Activated T-cell treated with anti-CD3 and anti-CD28 coated beads, Interleukin-2, amount 50 U/mL, for 48 hours (primary cell): ENCODE measurements at regions not wholly inside any gene's neighbourhood (a gene's known extent, or its start where the extent isn't known, plus 50 kb on each side); places are given as distances from the start of the nearest gene placed in this dataset.

Source experiments
- DNase-seq, 2 experiments: peaks; one replicate each; pipeline ENCODE4 v3.0.0-alpha.2; 2020

DNA sequence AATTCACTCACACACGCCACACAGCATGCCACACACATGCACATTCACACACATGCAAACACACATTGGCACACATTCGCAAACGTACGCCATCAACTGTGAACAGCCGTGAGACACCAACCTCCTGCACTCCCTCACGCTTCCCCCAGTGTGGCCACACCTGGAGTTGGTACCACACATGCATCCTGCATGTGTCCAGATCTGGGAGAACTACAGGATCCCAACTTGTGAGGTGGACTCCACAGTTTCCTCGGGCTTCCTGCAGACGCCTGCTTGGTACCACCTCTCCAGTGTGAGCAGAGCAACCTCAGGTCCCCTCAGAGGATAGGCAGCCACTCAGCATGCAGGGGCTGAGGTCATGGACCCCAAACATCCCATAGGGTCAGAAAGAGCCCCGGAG, 239.0 kb downstream of the EIPR1 start:
- DNase-seq, result no peak

DNA sequence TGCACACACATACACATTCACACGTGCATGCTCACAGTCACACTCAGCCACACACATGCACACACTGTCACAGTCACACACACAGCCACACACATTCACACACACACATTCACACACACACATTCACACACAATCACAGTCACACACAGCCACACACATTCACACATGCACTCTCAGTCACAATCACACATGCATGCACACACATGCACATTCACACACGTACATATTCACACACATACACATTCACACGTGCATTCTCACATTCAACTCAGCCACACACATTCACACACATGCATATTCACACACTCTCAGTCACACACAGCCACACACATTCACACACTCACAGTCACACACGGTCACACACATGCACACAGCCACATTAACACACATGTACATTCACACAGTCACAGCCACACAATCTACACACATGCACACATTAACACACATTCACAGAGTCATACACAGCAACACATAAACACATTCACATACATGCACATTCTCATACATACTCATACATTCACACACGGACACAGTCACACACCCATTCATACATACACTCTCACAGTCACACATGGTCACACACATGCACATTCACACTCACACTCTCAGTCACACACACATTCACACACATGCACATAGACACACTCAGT, 239.8 kb downstream of the EIPR1 start:
- DNase-seq, result no peak

DNA sequence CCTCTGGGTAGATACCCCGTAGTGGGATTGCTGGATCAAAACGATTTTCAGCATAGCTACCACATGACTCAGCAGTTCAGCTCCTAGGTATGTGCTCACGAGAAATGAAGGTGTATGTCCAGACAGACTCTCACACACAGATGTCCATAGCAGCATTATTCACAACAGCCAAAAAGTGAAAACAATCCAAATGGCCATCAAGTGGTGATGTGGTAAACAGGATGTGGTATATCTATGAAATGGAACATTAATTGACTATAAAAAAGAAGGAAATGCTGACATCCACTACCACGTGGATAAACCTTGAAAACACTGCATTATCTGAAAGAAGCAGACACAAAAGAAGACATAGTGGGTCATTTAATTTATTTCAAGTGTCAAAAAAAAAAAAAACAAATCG, 241.9 kb downstream of the EIPR1 start:
- no peak for DNase-seq

DNA sequence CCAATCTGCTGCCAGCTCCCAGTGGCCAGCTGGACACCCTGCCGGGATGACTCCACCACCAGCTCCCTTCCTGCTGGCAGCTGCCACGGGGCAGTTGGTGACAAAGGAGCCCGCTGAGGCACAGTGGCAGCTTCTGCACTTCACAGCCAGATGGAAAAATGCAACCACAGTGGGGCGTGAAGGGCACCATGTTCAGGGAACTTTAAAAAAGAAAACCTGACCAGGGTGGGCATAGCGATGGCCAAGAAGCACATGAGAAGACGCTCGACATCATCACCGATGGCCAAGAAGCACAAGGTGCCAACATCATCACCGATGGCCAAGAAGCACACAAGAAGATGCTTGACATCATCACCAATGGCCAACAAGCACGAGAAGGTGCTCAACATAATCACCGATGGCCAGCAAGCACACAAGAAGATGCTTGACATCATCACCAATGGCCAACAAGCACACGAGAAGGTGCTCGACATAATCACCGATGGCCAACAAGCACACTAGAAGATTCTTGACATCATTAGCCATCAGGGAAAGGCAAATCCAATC, 243.5 kb downstream of the EIPR1 start:
- no peak for DNase-seq

DNA sequence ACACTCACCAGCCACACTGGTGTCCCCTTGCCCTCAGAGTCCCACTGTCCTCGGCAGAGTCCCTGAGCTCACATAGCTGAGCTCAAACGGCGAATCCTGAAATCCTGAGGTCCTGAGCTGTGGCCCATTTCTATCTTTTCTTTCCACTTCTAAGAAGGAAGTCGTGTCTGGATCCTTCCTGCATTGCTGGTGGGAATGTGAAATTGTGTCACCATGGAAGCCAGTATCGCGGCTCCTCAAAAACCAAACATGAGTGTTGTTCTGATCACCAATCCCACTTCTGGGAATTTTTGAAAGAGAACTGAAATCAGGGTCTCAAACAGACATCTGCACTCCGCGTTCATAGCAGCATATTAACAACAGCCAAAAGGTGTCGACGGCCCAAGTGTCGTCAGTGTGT, 244.7 kb downstream of the EIPR1 start:
- no peak for DNase-seq

DNA sequence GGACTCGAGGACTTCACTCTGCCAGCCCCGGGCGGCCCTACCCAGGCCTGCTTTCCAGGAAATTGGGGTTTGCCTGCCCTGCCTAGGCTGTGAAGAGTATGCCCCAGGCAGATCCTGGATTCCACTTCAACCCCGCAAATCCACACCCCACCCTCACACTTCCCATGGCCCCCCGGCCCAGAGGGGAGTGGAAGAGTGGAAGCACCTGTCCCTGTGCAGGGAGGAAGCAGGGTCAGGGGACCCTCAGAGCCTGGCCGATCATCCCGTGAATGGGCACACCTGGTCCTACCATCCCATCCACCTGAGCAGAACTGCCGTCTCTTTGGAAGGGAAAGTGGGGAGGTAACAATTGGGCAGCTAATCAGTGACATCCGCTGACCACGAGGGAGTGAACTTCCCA, 245.2 kb downstream of the EIPR1 start:
- DNase-seq, result no peak

DNA sequence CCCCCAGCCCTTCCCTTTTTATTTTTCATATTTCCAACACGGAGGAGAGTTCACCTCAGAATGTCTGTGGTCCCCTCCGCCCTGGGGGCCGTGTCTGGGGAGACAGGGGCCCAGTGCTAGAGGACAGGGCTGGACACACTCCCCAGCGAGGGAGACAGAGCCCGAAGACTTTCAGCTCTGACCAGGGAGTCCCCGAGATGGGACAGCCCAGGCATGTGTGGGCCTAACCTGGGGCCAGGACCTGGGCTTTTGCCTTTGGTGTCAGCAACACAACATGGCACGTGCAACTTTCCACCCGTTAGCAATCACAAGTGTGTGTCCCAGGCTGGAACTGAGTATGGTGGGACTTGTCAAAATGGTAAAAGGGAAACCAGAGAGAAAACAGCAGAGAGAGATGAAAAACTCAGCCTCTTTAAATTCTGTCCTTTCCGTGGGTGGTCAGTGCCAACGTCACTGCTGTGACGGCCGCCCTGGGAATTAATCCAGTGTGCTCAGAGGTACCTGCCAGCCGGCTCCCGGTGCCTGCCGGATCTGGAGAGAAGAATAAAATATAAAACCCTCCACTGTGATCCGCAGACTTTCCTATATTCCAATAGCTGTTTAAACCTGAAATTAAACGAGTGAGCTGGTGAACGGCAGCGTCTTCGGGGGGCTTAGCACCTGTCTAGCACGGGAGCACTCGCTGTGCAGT, 245.8 kb downstream of the EIPR1 start:
- no peak for DNase-seq

DNA sequence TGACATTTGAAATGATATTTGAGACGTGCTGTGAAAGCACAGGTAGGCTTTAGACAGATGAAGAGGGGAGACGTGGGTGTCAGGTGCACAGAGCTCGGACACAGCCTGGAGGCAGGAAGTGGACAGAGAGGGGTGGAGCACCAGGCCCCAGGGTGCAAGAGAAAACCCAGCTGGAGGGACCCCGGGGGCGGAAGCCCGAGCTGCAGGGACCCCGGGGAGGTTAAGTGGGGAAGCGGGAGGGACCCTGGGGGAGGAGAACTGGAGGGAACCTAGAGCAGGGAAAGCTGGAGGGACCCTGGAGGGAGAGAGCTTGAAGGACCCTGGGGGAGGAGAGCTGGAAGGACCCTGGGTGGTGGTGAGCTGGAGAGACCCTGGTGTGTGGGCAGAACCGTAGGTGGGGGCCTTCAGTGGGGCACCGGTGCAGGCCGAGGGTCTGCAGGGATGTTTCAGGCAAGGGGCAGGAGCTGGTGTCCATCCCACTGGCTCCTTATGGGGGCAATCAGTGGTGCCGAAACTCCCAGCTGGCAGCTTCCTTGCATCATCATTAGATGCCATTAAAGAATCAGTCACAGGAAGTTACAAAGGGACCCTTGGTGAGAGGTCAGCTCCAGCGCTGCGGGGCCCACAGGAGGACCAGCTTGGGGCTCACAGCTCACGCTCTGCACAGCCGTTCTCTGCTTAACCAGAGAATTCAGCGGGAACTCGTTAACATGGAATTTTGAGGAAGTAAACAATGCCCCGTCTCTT, 246.6 kb downstream of the EIPR1 start:
- DNase-seq, result no peak

DNA sequence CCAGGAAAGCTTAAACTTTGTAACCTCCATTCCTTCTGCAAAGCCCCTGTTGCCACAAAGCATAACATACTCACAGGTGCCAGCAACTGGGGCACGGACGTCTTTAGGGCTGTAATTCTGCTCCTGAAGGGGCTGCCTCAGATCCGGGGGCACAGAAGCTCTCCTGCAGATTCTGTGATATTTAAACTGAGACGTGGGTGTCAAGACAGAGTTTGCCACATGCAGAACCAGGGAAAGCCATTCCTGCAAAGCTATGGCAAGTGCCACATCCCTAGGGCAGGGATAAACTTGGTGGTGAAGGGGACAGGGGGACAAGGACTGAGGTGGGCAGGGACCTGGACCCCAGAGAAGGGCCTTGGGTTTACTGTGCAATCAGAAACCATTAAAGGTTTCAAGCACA, 247.2 kb downstream of the EIPR1 start:
- DNase-seq, result no peak

DNA sequence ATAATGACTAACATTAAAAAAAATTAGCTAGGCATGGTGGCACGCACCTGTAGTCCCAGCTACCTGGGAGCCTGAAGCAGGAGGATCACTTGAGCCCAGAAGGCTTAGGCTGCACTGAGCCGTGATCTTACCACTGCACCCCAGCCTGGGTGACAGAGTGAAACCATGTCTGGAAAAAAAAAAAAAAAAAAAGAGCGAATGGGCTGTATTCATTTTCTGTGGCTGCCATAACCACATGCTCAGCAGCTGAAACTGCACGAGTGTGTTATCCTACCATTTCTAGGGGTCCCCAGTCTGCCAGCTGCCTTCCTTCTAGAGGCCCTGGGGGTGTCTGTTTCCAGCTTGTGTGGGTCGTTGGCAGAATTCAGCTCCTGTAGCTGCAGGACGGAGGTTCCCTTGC, 247.8 kb downstream of the EIPR1 start:
- no peak for DNase-seq

DNA sequence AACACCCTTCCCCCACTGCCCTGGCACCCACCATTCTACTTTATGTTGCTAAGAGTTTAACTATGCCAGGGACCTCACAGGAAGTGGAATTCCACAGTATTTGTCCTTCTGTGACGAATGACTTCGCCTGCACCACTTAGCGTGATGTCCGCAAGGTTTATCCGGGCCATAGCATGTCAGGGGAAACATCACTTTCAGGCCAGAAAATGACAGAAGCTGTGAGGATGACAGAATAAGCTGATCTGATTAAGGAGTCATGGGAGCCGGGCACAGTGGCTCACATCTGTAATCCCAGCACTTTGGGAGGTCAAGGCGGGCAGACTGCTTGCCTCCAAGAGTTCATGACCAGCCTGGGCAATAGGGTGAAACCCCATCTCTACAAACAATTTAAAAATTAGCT, 248.8 kb downstream of the EIPR1 start:
- DNase-seq, result no peak

DNA sequence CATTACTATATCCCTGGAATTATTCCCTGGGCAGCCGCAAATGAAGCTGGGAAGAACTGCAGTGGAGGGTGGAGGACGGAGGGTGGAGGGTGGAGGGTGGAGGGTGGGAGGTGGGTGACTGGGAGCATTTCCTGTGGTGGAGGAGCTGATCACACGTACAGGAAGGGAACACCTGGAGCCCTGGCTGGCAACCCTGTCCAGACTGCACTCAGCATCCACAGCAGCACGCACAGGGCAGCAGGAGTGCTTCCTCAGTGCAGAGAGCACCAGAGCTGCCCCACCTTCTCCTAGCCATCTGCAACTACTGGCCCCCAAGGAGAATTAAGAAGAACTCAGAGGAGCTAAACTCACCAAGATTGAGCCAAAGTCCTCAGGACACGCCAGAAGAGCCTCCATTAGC, 249.9 kb downstream of the EIPR1 start:
- DNase-seq, result no peak

DNA sequence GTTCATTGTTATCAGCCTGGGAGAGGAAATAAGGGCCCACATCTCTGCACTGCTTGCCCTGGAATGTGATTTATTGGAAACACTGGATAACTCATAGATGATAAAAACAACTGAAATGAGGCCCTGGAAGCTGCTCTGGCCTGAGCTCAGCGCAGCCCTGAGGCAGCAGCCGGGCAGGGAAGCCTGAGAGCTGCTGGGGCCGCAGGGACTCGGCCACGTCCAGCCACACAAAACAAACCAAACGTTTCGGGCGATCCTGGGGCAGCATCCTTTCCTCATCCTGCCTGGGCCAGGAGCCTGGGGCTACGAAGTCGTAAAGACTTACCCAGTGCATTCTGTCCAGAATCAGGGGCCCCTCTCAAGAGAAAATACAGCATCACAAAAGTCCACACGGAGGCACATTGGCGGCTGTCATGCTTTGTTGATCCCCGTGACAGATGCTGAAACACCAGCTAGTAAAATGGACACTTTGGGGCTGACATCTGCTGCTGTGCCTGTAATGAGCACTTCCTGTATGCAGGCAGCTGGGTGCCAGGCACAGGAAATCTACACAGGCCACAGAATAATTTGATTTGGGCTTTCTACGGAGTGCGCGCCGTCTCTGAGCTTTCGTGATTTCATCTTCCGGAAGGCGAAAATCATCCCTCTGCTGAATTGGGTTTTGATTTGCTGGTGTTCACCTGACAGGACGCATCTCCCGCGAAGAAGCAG, 250.6 kb downstream of the EIPR1 start:
- DNase-seq, result peak in 1 of 2 experiments; percentile 23

DNA sequence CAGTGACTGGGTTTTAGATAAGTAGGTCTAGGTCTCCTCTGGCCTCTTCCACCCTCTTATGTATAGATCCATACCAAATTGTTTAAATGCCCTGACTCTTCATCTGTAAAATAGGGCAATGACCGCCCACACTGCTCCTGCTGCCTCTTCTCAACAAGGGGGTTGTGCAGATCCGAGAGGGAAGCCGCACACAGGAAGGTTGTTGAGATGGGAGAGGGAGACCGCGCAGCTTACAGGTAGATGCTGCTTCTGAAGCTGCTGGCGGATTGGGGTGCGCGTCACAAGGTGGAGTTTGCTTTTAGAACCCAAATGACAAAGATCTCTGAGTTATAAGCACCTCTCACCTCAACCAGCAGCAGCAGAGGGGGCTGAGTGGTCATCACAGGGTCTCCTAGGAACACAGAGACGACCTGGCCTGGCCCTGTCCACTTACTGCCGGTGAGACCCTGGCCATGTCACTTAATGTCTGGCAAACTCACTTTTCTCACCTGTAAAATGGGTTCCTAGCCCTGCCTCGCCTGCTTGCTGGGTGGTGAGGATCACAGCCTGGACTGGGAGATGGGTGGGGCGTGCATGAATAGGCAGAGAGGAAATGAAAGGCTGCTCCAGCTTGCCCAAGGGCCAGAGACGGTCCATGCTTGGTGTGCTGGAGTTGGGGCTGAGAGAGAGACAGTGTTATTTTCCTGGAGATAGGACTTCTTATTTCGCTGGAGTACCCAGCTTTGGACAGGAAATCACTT, 251.3 kb downstream of the EIPR1 start:
- DNase-seq, result no peak

DNA sequence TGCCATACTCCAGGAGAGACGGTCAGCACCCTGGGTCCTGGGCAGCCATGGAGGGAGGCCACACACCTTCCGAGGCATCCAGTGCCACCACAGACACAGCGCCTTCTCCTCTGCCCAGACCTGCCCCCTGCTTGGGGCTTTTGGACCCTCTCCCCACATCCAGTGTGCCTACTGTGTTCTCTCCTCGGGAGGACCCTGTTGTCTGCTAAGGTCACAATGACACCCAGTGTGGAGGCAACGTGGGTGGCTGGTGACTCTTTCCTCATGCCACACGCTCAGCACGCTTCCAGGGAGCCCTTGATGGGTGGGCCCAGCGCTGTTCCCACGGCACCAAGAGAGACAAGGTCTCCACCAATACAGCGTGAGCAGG, 251.9 kb downstream of the EIPR1 start:
- DNase-seq, result no peak

DNA sequence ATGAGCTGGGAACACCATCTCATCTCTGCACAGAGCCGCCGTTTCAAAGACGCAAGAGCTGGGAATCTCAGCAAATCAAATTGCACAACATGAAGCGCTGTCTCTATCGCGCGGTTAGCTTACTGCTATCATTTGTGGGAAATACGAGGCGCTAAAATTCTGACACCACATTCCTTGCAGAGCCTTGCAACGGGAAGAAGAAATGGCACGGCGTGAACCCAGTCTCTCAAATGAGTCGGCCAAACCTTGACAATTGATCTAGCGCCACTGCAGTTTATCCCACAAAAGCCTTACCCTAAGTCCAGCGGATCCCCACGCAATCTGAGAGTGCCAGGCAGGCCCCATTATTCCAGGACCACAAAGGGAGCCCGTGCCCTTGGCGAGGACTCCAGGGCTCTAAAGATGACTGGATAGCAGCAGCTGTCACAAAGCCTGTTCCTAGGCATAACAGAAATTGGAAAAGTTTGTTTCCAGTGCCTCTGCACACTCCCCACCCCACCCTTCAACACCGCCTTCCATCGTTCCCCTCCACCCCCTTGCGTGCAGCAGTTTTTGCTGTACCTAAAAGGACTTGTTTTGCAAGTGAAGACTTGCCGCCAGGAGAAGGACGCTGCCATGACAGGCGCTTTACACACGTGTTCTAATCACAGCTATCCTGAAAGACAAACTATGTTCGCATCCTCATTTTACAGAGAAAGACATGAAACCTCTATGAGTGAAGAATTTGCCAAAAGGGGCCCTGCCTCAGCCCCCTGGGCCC, 252.4 kb downstream of the EIPR1 start:
- no peak for DNase-seq

DNA sequence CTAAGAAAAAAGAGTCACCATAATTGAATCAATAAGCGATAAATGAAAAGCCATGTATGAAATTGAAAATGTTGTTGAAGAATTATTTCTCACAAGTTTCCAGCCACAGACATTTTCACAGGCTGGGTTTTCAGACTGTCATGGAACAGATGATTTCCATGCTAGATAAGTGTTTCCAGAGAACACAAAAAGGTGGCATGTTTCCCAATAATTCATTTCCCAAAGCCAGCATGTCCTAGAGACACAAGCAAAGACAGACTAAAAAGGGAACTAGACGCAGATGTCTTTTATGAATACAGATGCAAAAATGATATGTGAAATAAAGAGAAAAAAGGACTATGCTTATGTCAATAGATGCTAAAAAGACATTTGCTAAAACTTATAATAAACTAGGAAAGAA, 255.1 kb downstream of the EIPR1 start:
- DNase-seq, result no peak

DNA sequence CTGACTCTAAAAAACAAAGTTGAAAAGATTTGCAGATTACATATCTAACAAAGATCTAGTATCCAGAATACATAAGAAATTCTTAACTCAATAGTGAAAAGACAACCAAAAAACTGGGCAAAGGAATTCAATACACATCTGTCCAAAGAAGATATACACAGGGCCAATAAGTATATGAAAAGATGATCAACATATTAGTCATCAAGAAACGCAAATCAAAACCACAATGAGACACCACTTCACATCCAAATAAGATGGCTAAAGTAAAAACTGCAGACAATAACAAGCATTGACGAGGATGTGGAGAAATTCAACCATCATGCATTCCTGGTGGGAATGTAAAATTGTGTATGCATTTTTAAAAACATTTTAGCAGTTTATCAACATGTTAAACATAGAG, 256.0 kb downstream of the EIPR1 start:
- DNase-seq, result no peak

DNA sequence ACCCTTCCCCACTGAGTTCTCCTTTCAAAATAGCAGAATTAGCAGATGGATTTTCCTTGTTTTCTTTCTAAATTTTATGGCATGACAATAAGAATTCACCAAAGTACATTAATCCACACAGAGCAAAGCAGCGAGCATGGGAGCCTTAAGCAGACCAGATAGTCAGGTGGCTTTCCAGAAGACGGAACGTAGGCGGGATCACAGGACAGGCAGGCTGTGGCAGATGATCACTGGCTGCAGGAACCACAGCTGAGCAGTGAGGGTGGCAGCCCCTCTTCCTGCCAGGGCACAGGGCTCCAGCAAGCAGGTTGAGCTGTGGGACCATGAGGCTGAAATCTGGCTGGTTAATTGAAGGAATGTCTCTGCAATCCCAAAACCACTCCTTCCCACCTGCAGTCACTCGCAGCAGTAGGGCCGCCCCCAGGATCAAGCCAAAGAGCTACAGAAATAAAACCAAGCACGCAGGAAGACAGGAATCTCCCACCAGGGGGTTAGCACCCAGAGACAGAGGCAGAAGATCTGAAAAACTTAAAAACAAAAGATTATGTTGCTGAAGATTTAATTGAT, 259.9 kb downstream of the EIPR1 start:
- DNase-seq, result no peak

DNA sequence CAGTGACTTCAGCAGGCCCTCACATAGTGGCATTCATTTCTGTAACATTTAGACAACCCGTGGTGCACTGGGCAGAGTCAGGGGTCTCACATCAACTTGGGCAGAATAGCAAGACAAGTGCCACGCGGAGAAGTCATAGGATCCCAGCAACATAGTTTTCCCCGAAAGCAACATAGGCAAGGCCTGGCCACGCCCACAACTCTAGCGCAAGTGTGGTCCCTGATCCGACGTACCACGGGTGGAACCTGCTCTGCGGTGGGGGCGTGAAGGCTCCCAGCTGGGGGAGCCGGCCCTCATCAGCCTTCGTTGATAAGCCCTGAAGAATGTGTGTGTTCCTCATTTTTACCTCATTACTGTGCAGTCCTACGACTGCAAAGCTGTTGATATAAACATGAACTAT, 261.2 kb downstream of the EIPR1 start:
- DNase-seq, result no peak

DNA sequence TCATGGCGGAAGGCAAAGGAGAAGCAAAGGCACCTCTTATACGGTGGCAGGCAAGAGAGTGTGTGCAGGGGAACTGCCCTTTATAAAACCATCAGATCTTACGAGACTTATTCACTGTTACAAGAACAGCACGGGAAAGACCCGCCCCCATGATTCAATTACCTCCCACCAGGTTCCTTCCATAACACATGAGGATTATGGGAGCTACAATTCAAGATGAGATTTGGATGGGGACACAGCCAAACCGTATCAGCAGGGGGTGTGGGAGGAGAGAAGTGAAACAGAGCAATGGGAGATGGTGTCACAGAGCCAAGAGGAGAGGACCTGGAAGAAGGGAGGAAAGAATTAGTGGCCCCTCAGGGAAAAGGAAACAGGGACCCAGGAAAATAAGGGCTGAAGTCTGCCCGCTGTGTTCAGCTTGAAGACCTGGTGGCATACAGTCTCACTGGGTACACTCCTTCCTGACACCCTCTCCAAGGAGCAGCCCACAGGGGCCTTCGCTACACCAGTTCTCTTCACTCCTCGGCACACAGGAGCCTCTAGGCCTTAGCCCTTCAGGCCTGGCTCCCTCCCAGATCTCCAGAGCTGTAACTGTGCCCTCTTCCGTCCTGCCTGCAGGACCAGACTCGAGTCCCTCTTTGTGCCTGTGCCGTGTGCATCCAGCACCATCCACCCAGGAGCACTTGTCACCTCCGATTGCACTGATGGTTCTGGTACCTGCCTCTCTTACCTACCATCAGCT, 262.1 kb downstream of the EIPR1 start:
- DNase-seq, result no peak
